ENCODE measurements at regions not wholly inside any gene's neighbourhood (a gene's known extent, or its start where the extent isn't known, plus 50 kb on each side); places are given as distances from the start of the nearest gene placed in this dataset.

DNA sequence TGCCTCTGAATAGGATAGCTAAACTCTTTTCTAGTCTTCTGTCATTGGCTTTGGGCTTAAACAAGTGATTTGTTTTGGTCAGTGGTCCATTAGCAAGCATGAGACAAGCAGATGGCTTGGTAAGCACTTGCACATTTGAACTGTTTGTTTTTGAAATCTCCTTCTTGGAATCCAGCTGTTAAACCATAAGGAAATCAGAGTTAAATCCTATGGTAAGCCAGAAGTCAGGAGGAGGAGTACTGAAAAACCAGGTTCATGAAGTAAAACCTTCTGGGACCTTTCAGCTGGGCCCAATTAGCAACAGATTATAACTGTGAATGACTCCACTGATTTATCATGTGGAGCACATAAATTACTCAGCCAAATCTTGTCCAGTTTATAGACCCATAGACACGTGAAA, 1042.5 kb upstream of the PABPC4L start:
- no peak for TF ChIP-seq POLR2A (IDR thresholded peaks at IDR 0.05)
- no peak for TF ChIP-seq EP300 (IDR thresholded peaks at IDR 0.05)
- TF ChIP-seq, protein P1, sequence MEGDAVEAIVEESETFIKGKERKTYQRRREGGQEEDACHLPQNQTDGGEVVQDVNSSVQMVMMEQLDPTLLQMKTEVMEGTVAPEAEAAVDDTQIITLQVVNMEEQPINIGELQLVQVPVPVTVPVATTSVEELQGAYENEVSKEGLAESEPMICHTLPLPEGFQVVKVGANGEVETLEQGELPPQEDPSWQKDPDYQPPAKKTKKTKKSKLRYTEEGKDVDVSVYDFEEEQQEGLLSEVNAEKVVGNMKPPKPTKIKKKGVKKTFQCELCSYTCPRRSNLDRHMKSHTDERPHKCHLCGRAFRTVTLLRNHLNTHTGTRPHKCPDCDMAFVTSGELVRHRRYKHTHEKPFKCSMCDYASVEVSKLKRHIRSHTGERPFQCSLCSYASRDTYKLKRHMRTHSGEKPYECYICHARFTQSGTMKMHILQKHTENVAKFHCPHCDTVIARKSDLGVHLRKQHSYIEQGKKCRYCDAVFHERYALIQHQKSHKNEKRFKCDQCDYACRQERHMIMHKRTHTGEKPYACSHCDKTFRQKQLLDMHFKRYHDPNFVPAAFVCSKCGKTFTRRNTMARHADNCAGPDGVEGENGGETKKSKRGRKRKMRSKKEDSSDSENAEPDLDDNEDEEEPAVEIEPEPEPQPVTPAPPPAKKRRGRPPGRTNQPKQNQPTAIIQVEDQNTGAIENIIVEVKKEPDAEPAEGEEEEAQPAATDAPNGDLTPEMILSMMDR (IDR thresholded peaks at IDR 0.05): no peak
- no peak for TF ChIP-seq POLR2AphosphoS5 (IDR thresholded peaks at IDR 0.05)

All from gastroesophageal sphincter (tissue), 3 donors.